IgD-negative memory B cell (primary cell): ENCODE measurements at regions not wholly inside any gene's neighbourhood (a gene's known extent, or its start where the extent isn't known, plus 50 kb on each side); places are given as distances from the start of the nearest gene placed in this dataset.
"Not testable (repeated sequence)": the region's sequence is repeated elsewhere in the genome, so short reads cannot be mapped to it uniquely, and the experiment has no call there.

Experiments used
- H3K27ac Mint-ChIP-seq, 3 donors: one replicate each; pipeline ENCODE4 v1.8.0; 2020 to 2022; ENCODE audit warnings: mild to moderate bottlenecking in 3 of 3, mixed read lengths in 3 of 3, moderate library complexity in 1 of 3
- H3K27me3 Mint-ChIP-seq: one replicate; pipeline ENCODE4 v1.8.0; 2021; ENCODE audit warnings: mixed read lengths
- H3K36me3 Mint-ChIP-seq: one replicate; pipeline ENCODE4 v1.8.0; 2020; ENCODE audit warnings: mild to moderate bottlenecking, mixed read lengths
- H3K4me1 Mint-ChIP-seq, 3 donors: one replicate each; pipeline ENCODE4 v1.8.0; 2020 to 2022; ENCODE audit warnings: mixed read lengths in 3 of 3, mild to moderate bottlenecking in 1 of 3
- H3K4me3 Mint-ChIP-seq, 4 donors: one replicate each; pipeline ENCODE4 v1.8.0; 2020 to 2022; ENCODE audit warnings: mild to moderate bottlenecking in 4 of 4, mixed read lengths in 4 of 4, moderate library complexity in 3 of 4
- H3K9me3 Mint-ChIP-seq, 3 donors: one replicate each; pipeline ENCODE4 v1.8.0; 2020 to 2021; ENCODE audit warnings: mixed read lengths in 3 of 3, mild to moderate bottlenecking in 1 of 3

DNA sequence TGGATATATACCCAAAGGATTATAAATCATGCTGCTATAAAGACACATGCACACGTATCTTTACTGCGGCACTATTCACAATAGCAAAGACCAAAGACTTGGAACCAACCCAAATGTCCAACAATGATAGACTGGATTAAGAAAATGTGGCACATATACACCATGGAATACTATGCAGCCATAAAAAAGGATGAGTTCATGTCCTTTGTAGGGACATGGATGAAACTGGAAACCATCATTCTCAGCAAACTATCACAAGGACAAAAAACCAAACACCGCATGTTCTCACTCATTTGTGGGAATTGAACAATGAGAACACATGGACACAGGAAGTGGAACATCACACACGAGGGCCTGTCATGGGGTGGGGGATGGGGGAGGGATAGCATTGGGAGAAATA is 96.5 kb downstream of the BRMS1L start:
- H3K4me3 Mint-ChIP-seq, H3K36me3 Mint-ChIP-seq, H3K27me3 Mint-ChIP-seq, H3K9me3 Mint-ChIP-seq, H3K4me1 Mint-ChIP-seq: not testable (repeated sequence)
- H3K27ac Mint-ChIP-seq: peak overlapping the region in 1 of 3 donors; percentile 59

GRCh38 chr14:35921745-35922144 is 95.6 kb downstream of the BRMS1L start:
- Mint-ChIP-seq H3K27me3 (no peaks in the 10 kb centered on the region), H3K9me3 (peaks cover 3 to 8% (median 6%) of the 10 kb centered on the region in 3 donors), H3K4me3 (no peak overlapping the region), H3K36me3 (no peaks in the 10 kb centered on the region), H3K4me1 (no peaks in the 10 kb centered on the region), H3K27ac (no peak overlapping the region)
